Kidney tubule cell (primary cell): ENCODE measurements at regions not wholly inside any gene's neighbourhood (a gene's known extent, or its start where the extent isn't known, plus 50 kb on each side); places are given as distances from the start of the nearest gene placed in this dataset.

ENCODE experiments used
- DNase-seq: peaks from one replicate; pipeline ENCODE4 v3.0.0-alpha.2; 2018; ENCODE audit warnings: low spot score

DNA sequence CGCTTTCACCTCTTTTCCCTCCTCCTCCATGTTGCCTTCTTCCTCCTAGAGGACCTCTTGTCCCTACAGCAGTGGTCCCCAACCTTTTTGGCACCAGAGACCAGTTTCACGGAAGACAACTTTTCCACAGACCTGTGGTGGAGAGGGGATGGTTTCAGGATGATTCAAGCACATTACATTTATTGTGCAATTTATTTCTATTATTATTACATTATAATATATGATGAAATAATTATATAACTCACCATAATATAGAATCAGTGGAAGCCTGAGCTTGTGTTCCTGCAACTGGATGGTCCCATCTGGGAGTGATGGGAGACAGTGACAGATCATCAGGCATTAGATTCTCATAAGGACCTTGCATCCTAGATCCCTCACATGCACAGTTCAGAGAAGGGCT lies 152.2 kb upstream of the NCKAP5 start:
- DNase-seq = no peak

DNA sequence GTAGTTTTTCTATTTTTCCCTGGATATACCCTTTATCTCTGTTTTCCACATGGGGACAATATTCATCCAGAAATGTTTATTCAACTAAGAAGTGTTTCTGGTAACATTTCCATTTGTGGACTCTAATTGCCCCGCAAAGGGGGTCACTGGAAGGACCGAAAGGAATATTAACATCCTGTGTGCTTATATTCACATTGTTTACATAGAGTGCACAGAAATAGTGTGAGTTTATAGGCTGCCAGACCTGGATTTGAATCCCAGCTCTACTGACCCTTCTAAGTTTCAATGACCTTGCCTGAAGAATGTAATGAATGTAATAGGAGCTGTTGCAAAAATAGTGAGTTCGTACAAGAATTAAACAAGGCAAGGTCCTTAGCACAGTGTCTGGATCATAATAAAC lies 152.9 kb upstream of the NCKAP5 start:
- DNase-seq = no peak

DNA sequence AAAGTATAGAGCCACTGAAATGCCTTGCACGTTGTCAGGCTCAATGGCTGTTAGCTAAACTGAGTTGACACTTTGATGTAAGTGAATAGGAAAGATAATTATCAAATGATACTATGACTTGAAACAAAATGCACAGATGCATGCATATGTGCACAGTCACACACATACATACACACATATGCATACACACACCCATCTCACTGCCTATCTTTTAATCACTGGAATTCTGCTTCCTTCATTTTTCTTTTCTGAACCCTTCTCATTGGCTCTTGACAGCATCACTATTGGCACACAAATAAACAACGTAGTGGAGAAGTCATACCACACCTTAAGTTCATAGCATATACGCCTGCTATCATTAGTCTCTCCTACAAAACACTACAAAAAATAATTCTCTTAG lies 154.9 kb upstream of the NCKAP5 start:
- no peak for DNase-seq

DNA sequence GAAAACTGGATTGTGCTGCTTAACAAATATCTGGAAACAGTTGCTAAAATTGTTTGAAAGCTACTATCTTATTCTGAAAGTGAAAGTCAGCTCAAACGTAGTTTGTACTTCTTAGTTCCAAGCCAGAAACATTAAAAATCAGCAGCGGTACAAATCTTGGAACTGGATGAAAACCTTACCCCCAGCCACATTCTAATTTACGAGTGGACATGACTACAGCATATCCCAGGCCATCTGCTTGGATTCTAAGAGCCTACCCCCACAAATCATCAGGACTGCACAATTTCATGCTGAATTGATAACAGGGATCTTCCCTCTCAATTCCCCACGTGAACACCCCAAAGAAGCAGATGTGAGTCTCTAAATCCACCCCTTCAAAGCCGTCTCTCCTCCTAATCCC lies 158.7 kb upstream of the NCKAP5 start:
- DNase-seq = no peak

DNA sequence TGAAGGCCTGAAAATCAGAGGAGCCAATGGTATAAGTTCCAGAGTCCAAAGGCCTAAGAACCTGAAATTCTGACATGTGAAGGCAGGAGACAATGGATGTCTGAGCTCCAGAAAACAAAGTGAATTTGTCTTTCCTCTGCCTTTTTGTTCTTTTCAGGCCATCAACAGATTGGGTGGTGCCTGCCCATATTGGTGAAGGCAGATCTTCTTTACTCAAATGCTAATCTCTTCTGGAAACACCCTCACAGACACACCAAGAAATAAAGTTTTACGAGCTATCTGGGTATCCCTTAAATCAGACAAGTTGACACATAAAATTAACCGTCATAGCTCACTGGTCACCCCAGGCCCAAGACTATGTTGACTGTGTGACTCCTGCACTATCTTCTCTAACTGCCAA lies 163.8 kb upstream of the NCKAP5 start:
- DNase-seq = no peak

DNA sequence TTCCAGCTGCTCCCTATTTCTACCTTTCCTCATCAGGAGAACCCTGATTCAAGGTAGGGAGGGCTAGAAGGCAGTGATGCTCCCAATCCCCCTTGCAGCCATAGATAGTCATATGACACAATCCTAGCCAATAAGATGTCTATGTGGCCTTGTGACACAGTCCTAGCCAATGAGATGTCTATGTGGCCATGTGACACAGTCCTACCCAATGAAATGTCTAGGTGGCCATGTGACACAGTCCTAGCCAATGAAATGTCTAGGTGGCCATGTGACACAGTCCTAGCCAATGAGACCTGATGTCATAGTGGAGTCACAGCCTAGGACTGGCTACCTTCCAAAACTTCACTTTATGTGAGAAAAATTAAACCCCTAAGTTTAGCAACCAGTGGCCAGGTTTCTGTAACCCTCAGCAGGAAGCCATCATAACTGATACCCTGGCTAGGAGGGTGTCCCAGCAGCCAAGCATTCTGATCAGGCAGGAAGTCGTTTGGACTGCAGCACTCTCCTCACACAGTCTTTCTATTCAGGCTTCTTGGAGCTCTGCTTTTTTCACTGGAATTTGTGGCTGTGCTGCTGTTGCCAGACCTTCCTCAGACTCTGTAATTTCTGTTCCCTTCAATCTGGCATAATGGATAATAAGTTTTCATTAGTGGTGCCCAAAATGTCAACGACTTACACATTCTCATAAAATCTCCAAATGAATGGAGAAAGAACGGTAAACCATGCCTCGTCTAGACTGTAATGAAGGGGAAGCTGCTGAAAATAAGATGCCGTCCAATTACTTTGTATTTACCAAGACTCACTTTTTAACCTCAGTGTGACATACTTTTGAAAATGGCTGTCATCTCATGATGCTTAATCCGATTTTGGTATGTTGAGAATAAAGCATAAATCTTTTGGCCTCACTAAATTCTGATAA lies 165.0 kb upstream of the NCKAP5 start:
- DNase-seq = no peak

DNA sequence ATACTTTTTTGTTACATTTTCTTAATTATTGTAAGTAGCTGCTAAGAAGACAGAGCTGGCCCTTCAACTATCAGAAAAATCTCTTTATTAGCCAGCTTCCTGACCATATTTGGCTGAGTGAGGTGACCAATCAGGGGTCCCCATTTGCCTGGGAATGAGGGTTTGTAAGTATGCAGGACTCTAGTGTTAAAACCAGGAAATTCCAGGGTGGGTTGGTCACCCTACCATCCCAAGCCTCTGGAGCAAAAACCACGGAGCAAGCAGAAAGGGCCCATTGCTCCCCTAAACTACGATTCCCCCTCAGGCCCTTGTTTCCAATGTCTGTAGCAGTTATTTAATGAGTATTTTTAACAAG lies 165.6 kb upstream of the NCKAP5 start:
- DNase-seq = peak; percentile 22

DNA sequence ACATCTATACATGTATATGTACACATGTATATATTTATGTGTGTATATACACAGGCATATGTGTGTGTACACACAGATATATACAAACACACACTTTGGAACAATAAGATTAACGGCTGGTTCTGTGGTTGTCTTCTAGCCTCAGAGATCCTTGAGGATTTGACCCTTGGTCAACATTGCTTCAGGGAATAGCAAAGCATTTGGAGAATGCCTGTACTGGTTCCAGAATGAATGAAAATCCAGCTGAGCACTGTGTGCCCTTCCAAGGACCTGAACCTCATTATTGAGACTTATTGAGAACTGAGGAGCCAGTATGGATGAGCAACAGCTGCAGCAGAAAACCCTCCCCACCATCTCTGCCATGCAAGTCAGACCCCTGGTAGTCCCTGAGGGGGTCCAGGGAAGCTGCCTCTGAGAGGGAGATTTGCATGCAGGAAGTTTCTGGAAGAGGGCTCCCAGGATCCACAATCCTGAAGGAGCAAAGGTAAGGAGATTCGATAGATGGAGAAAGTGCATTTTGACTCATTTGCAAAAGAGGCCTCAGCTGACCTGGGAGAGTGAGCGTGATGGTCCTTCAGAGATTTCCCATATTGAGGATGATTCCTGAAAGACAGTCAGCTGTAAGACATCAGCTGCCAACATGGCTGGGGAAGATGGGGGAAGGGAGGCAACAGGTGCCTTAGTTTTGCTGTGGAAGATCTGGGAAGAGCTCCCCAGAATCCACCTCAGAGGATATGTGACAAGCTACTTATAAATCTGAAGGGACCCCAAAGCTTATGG lies 166.6 kb upstream of the NCKAP5 start:
- no peak for DNase-seq

DNA sequence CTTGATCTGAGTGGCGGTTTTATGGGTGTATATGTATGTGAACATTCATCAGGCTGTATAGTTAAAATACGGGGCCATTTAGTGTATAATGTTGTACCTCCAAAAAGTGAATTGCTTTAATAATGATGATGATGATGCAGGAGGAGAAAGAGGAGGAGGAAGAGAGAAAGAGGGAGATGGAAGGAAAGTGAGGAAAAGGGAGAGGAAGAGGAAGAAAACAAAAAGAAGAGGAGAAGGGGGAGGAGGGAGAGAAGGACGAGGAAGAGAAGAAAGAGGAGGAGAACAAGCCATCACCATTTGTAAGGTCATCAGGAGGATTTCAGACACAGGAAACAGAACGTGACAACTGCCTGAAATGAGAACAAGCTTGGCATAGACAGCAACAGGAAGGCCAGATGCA lies 168.4 kb upstream of the NCKAP5 start:
- no peak for DNase-seq

DNA sequence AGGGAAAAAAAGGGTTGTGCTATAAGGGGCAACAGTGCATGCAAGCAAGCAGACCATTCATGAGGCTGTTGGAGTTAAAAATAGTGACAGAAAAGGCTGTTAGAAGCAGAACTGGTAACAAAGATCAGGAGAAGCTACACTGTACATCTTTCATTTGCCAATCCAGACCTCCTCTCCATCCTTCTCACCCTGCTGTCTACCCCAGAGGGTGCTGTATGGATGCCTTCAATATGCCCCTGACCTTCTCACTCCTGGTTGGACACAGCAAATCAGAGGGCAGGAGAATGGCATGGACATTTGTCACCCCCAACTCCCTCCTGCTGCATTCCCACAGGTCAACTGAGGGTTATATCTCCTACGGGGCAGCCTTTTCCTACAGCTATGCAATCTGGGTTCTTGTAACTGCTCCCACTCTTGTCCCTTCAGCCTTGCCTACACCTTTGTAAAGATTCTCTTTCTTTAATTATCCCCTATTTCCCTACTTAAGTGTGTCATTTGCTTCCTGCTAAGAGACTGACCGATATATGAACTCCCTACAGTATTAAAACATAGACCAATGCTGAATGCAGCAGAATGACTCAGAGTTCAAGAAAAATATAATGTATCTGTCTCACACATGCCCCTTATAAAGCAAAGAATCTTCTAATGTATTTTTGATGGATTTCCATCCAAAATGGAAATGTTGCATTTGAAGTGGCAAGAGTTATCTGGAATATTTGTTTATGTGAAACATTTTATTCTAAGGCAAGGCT lies 169.2 kb upstream of the NCKAP5 start:
- DNase-seq = no peak

DNA sequence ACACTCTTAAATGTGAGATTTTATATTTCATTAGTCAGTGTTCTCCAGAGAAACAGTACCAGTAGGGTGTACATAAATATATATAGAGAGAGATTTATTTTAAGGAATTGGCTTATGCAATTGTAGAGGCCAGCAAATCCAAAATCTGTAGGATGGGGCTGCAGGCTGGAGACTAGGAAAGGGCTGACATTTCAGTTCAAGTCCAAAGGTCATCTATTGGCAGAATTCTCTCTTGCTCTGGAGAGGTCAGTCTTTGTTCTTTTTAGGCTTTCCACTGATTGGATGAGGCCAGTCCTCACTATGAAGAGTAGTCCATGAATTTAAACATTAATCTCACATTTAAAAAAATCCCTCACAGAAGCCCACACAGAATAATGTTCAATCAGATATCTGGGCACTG lies 170.8 kb upstream of the NCKAP5 start:
- no peak for DNase-seq

DNA sequence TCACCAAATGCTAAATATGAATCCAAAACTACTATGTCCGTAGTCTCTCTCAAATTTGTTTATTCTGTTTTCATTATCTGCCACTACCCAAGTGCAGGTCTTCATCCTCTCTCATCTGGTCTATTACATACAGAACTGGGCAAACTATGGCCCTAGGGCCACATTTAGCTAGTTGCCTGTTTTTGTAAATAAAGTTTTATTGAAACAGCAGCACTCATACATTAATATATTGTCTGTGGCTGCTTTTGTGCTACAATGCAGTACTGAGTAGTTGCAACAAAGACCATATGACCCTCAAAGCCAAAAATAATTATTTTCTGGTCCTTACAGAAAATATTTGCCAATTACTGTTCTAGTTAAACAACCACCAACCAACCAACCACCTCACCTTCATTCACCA lies 172.2 kb upstream of the NCKAP5 start:
- no peak for DNase-seq

DNA sequence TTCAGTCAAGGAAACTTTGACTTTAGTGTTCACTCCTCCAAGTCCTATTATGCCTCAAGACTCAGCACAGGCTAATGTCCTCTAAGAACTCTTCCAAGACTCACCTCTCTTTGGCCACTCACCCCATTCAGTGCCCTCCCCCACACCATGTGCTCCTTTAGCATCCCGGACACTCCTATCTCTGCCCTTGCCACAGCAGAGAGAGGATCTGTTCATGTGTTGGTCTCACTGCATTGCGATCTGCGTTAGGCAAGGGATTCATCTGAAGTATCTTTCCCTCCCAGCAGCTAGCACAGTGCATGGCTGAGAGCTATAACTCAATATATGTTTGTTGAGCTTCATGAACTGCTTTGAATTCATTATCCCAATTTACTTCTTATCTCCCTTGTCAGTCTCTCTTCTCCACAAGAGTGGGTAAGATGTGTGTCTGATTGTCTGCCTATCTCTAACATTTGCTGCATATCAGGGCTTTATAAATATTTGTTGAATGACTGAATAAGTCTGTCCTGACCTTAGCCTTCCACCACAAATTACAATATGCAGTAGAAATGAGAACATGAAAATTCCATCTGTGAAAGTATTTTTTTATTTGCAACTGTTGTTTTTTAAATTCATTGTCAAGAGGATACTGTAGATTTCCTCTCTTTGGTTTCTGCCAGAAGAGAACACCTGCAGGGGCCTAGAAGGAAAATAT lies 179.9 kb upstream of the NCKAP5 start:
- DNase-seq = no peak

DNA sequence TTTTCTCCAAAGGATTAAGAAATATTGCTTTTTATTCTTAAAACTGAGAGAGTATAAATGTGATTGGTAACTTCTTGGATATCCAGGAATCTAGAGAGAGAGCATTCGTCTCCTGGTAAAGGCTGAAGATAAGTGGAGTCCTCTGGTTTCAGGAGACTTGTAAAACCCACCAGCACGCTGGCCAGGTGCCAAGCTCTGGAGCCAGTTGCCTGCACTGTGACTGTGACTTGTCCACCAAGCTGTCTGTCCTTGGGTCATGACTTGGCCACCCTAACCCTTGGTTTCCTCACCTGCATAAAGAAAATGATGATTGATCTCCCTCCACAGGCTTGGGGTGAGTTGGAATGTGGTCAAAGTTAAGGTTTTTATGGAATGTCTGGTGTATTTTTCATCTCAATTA lies 185.4 kb upstream of the NCKAP5 start:
- no peak for DNase-seq

DNA sequence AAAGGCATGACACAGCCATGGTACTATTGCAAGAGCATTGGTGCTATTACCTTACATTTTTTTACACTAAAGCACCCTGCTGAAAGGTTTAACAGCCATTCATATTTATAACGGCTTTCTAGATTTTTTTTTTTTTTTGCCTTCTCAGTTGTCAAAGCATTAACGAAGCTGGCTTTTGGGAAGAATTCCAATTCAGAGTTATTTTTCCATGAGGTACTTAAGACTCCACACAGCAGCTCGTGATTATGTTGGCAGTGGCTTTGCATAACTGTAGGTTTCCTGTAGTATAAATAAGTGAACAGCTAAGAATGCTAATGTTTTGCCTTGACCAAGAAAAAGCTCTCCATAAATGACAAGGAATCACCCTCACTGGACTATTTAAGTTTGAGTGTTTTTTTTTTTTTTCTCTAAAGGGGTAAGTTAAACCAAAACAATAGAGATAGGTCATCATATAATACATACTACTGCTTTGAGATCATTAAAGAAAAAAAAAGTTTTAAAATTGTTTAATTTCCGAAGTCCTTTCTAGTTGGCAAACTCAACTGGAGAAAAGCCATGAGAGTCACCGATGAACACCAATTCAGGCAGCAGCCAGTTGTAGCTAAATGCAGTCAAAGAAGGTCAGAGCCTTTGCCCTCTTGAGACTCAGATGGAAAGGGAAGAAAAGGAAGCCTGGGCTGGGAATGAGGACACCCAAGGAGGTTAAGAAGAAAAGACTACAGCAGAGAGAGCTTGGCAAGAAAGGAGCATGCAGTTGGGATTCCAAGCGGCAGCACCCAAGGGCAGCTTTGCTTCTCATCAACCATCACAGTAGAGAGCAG lies 187.4 kb upstream of the NCKAP5 start:
- no peak for DNase-seq

DNA sequence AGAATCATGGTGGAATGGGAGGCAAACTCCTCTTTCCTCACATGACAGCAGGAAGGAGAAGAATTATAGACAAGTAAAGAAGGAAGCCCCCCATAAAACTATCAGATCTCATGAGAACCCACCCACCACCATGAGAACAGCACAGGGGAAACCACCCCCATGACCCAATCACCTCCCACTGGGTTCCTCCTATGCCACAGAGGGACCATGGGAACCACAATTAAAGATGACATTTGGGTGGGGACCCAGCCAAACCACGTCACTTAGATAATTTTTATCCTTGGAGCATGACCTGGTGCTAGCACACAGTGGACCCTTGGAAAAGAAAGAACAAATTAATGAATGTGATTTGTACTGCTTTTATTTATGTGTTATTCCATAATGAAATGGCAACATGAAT lies 188.6 kb upstream of the NCKAP5 start:
- no peak for DNase-seq

DNA sequence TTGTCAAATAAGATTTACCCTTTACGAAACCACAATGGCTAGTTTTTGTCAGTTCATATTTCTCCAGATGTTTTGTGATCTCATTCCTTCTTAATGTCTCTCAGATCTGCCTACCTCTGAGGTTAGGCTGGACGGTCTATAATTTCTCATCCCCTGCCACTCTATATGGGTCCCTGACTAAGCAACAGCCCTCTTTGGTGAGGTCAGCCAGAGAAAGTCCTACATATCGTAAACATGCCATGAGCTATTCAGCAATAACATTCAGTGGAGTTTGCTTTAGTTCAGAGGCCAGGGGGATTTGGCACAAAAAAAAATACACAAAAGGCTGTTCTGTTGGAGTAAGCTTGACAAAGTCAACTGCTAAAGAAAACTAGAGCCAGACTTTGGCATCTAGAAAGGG lies 192.1 kb upstream of the NCKAP5 start:
- DNase-seq = no peak

DNA sequence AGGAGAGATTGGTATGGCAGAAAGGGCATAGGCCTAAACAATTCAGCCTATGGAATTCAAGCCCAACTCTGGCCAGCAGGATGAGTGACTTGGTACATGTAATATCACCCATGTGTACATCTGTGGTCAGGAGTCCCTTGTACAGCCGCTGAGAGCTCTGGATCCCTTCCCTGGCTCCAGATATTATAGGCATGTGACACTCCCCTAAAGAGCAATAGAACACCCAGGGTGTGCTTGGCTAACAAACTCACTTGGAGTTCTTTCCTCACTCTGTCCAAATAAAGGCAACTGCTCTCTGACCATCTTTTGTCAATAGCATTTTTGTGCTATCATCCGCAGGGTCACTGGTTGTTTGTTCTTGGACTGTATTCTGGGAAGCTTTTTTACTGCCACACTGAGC lies 197.4 kb upstream of the NCKAP5 start:
- no peak for DNase-seq

DNA sequence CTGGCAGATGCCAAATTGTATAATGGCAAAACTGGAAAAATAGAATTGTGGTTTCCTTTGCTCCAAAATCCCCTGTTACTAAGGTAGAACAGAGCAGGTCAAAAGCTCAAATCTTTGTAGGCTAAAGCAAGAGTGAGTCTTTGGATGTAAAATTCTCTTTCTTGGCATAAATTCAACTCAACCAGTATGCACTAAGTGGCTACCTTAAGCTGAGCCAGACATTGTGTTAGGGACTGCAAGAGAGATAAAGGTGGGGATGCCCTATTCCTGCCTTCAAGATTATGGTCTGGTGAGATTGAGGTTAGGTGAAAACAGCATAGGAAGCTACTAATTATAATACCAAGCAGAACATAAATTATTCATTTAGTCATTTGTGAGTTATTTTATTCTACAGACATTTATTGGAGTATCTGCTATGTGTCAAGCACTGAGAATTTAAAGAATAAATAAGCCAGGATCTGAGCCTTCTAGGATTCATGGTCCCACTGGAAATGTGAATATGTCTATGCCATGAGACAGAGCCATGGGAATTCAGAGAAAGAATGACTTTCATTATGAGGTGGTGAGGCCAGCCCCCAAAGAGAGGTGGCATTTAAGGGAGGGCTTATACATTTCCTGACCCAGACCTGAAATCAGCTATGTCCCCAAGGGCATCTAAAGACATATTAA lies 198.0 kb upstream of the NCKAP5 start:
- no peak for DNase-seq

DNA sequence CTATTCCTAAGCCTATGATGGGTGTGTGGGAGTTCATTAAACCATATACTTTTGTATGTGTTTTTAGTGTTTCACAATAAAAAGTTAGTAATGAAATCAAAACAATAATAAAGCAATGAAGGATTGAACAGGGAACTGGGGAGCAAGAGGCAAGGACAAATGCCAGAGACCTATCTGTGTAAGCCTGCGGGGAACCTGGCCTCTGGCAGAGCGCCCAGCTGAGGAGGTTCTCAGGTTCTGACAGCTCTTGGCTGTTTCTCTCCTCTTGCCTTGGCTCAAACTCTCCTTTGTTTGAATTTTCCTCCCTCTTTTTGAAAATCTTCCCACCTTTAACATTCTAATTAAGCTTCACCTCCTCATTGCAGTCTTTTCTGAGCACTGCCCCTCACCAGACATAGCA lies 200.0 kb upstream of the NCKAP5 start:
- DNase-seq = no peak
